ENCODE measurements at regions not wholly inside any gene's neighbourhood (a gene's known extent, or its start where the extent isn't known, plus 50 kb on each side); places are given as distances from the start of the nearest gene placed in this dataset.

- POLR2A ChIA-PET: no interaction called here
- Histone ChIP-seq H3K9me3 (replicated peaks; ENCODE audit: control insufficient read depth, insufficient read depth, low read length) (peaks cover 2% of the 10 kb centered on the region), H3K79me2 (ENCODE audit: control insufficient read depth, insufficient read depth, low read length) (no peaks in the 10 kb centered on the region), H2AFZ (ENCODE audit: low read depth, low read length) (no peak overlapping the region), H3K9ac (replicated peaks; ENCODE audit: extremely low read depth, insufficient read depth, low read length) (no peak overlapping the region), H3K4me2 (ENCODE audit: insufficient read depth, low read length) (no peak overlapping the region), H3K27ac (ENCODE audit: insufficient read depth, low read depth, low read length) (no peak overlapping the region), H3K9me1 (replicated peaks; ENCODE audit: control insufficient read depth, extremely low read depth, insufficient read depth, low read length) (no peaks in the 10 kb centered on the region), H3K27me3 (ENCODE audit: control insufficient read depth in 2 of 2, insufficient read depth in 2 of 2, low read length in 2 of 2) (no peaks in the 10 kb centered on the region), H4K20me1 (replicated peaks; ENCODE audit: control insufficient read depth, extremely low read depth, insufficient read depth, low read length) (no peaks in the 10 kb centered on the region), H3K36me3 (ENCODE audit: control insufficient read depth in 2 of 2, extremely low read depth in 1 of 2, insufficient read depth in 2 of 2, low read length in 2 of 2) (no peaks in the 10 kb centered on the region), H3K4me3 (replicated peaks in 1 of 3; ENCODE audit: insufficient read depth in 1 of 3, low read depth in 1 of 3, low read length in 3 of 3) (no peak overlapping the region), H3K4me1 (ENCODE audit: control insufficient read depth, extremely low read depth, insufficient read depth, low read length) (no peaks in the 10 kb centered on the region)
- CTCF ChIA-PET: no interaction called here
- TF ChIP-seq GATA2 (IDR thresholded peaks at IDR 0.05; ENCODE audit: insufficient read depth, insufficient read length, low read depth, low read length) (no peak), CTCF (IDR thresholded peaks at IDR 0.05; ENCODE audit: extremely low read depth in 1 of 2, insufficient read depth in 1 of 2, low read depth in 1 of 2, low read length in 2 of 2) (no peak), MYC (IDR thresholded peaks at IDR 0.05; ENCODE audit: low read depth, low read length) (no peak), POLR2AphosphoS5 (IDR thresholded peaks at IDR 0.05; ENCODE audit: insufficient read depth, low read depth, low read length) (no peak), MAX (IDR thresholded peaks at IDR 0.05; ENCODE audit: insufficient read depth, insufficient read length) (no peak), POLR2A (IDR thresholded peaks at IDR 0.05; ENCODE audit: low read depth, low read length) (no peak), FOS (IDR thresholded peaks at IDR 0.05; ENCODE audit: borderline replicate concordance, insufficient read depth, low read length) (no peak), EZH2 (IDR thresholded peaks at IDR 0.05; ENCODE audit: borderline replicate concordance, low read depth, low read length, severe bottlenecking) (no peak), JUN (IDR thresholded peaks at IDR 0.05; ENCODE audit: borderline replicate concordance, insufficient read depth, insufficient read length, low read depth) (no peak)
- DNase-seq (ENCODE audit: low read depth, low spot score) (no peak), FAIRE-seq (no peak)
- dilution Hi-C loops (cut with MboI; ENCODE audit: extremely low pct_ligation_motif_present, low sequenced_read_pairs): no loop called here
- intact Hi-C loops (cut with micrococcal nuclease): no loop called here
- BruUV-seq (replicated peaks): no TSS peak
These were observed 791.4 kb downstream of the MTRR start for GRCh38 chr5:8660133-8660893.

All from endothelial cell of umbilical vein (primary cell).